GM21423 (cell line): ENCODE measurements at regions not wholly inside any gene's neighbourhood (a gene's known extent, or its start where the extent isn't known, plus 50 kb on each side); places are given as distances from the start of the nearest gene placed in this dataset.
"Not testable (repeated sequence)": the region's sequence is repeated elsewhere in the genome, so short reads cannot be mapped to it uniquely, and the experiment has no call there.

Experiments
- ATAC-seq: cut with Tn5 transposase; IDR thresholded peaks from one replicate; pipeline ENCODE4 v1.9.1; 2021; ENCODE audit warnings: mild to moderate bottlenecking, moderate library complexity; ENCODE audit not compliant: unreplicated experiment

GRCh38 chr5:107017616-107018015 is 653.1 kb downstream of the EFNA5 start:
- no peak for ATAC-seq

- no peak for ATAC-seq
Observed at GRCh38 chr5:107012371-107012770, 658.4 kb downstream of the EFNA5 start.

GRCh38 chr5:107011605-107012004 is 659.1 kb downstream of the EFNA5 start:
- no peak for ATAC-seq

DNA sequence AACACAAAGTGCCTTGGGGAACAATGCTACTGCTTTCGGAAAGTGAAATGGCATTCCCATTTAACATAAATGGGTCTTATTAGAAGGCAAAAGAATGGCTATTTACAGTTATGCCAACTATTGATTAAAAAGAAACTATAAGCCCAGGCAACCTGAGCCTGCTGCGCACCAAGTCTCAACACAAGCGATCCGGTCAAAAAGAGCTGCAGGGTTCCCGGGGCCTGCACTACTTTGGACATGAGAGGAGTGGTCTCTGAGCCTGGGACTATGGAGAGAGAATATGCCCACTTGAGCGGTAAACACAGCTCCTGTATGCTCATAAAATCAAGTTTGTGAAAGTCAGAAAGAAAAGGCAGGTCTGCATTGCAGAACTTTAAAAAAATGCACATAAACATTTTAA is 660.7 kb downstream of the EFNA5 start:
- ATAC-seq, result no peak

- ATAC-seq, result no peak
Observed at GRCh38 chr5:107005653-107006052, 665.1 kb downstream of the EFNA5 start.

DNA sequence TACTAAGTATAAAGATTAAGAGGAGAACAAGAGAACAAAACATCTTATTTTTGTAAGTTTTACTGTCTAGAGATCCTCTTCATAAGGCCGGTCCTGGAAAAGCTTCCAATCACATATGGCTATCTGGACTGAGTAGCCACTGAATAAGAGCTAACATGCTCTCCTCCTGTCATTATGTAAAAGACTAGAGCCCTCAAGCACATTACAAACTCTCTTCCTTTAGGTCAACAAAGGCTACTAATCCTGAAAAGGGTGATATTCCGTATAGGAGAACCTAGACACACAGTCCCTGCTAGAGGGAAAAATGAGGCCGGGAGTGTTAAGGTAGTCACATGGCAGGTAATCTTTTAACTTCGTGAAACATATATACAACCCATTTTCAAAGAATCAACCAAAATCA is 665.6 kb downstream of the EFNA5 start:
- ATAC-seq, result no peak

DNA sequence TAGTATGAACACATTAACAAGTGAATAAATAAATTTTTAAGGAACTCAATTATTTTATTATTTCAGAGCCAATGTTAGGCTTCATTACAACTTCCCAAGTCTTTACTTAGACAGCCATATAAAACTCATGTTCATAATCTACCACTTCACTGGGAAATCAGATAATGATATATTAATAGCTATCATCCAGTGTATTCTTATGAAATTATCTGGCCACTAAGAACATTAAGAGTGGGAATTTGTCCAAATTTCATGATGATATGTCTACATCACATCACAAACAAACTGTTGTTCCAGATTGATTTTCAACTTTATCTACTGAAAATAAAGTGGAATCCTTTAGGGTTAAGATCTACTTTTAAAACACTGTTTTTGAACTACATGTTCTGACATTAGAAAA is 668.6 kb downstream of the EFNA5 start:
- no peak for ATAC-seq

DNA sequence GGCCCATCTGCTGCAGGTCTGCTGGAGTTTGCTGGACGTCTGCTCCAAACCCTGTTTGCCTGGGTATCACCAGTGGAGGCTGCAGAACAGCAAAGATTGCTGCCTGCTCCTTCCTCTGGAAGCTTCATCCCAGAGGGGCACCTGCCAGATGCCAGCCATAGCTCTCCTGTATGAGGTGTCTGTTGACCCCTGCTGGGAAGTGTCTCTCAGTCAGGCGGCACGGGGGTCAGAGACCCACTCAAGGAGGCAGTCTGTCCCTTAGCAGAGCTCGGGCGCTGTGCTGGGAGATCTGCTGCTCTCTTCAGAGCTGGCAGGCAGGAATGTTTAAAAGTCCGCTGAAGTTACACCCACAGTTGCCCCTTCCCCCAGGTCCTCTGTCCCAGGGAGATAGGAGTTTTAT is 671.2 kb downstream of the EFNA5 start:
- not testable (repeated sequence) for ATAC-seq

- no peak for ATAC-seq
Observed at GRCh38 chr5:106986006-106986405, 684.7 kb downstream of the EFNA5 start.

GRCh38 chr5:106985174-106985573 is 685.6 kb downstream of the EFNA5 start:
- no peak for ATAC-seq

GRCh38 chr5:106979178-106979577 is 691.6 kb downstream of the EFNA5 start:
- ATAC-seq, result not testable (repeated sequence)

GRCh38 chr5:106978582-106979165 is 692.1 kb downstream of the EFNA5 start:
- ATAC-seq, result not testable (repeated sequence)

DNA sequence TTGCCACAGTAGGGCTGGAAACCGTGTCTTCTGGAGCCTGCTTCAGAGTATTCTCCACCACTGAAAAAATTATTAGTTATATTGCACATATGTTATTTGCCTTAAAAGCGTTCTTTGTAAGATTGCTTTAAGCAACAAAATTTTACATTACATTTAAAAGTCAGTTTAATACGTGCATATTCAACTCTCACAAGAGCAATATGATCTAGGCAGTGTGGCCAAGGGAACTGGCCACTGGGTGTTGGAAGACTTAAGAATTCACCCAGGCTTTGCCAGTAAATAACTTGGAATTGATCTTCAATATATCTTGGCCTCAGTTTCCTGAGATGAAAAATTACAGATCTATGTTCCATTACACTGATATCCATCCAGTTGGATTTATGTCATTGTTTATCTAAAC is 694.4 kb downstream of the EFNA5 start:
- ATAC-seq, result no peak

DNA sequence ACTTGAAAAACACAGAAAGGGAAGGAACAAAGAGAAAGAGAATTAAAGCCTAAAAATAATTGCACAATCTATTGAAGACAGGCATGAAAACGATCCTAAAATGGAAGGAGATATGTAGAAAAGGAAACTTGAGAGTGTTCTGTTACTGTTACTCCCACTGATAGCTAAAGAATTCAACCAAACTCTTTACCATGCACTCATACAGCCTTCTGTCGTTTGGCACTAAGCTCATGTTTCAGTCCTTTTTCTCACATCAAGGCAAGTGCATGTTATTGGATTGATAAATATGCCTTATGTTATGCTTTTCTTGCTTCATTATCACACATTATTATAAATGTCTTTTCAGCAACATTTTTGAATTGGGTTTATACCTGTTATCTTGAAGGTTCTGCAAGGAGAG is 696.5 kb downstream of the EFNA5 start:
- no peak for ATAC-seq

- no peak for ATAC-seq
Observed at GRCh38 chr5:106966686-106967315, 703.9 kb downstream of the EFNA5 start.

- no peak for ATAC-seq
Observed at GRCh38 chr5:106964132-106964531, 706.6 kb downstream of the EFNA5 start.

DNA sequence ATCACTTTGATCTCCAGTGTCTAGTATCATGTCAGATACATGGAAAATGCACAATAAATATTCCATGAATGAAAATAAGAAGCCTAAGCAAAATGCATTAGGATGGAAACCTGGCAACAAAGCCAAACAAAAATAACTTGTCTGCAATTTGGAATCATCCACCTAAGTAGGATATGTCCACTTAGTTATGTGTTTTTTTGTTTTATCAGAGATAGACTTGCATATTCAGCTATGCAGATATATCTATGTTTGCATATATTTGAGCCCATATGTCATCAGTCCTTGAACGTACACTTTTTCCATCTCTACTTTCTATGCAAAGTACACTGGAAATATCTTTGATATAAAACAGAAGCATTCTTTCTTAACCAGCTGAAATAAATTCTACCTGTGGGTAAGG is 707.1 kb downstream of the EFNA5 start:
- ATAC-seq, result no peak

DNA sequence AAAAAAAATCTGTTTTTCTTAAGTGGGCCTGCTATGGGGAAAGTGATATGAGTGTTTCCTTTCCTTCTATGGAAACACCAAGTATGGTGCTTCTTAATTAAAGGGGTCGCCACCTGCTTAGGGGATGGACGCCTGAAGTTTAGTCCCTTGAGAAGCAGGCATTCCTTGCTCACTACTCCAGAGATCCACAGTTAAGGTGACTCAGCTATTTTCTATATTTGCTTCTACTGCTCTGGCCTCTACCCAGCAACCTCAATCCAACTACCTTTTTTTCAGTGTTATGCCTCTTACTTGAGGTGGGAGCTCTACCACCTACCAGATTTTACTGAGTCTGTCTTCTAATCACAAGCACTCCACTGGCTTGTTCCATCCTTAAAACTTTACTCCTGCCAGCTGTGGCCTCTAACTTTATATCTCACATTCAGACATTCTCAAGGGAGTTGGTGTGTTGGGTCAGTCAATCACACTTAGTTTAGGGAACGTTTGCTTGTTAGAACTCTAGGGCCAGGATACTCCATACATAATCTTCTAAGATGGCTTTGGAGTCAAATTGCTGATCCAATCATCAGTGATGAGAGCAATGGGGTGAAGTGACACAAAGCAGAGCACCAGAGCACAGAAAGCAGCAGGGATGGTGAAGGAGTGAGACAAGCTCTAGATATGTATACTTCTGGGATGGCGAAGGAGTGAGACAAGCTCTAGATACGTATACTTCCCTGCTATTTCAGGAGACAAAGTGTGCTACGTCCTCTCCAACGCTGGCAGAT is 708.1 kb downstream of the EFNA5 start:
- no peak for ATAC-seq

- ATAC-seq, result no peak
Observed at GRCh38 chr5:106959387-106959786, 711.4 kb downstream of the EFNA5 start.

DNA sequence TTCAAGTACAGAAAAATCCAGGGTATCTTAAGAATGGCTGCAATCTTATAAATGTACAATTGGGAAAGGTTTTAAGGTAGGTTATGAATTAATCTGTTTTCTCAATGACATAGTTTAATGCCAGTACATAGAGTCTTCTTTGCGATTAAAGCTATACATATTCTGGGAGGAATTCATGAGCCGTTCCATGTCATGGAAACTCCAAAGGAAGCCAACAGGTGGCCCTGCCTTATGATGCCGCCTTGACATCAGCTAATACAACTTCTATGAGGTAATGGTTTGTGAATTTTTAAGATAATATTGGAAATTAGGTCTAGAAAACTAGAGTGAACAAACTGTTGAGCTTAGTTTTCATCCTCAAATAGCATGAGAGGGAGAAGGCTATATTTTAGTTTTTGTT is 713.4 kb downstream of the EFNA5 start:
- no peak for ATAC-seq

GRCh38 chr5:106956886-106957285 is 713.9 kb downstream of the EFNA5 start:
- ATAC-seq, result no peak

DNA sequence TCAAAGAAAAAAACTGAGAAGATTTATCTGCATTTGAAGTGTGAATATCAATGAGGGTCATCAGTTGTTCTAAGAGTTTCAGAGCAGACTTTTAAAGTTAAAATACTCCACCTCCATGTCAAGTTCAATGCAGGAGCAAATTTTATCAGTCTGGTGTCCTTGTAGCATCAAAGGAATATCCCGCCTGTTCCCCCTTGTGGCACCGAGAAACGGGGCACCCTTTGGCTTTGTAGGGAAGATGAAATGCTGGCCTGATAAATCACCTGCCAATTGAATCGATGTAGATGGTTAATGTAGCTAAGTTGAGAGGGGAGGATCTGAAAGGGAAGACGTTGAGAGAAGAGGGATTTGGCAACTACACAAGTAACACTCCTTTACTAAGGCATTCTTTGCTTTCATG is 714.5 kb downstream of the EFNA5 start:
- ATAC-seq, result no peak
